Psoas muscle (tissue), 7 donors: ENCODE measurements at regions not wholly inside any gene's neighbourhood (a gene's known extent, or its start where the extent isn't known, plus 50 kb on each side); places are given as distances from the start of the nearest gene placed in this dataset.

Experiments used
- ATAC-seq, 4 donors: fragments of 200-7000 bp; cut with Tn5 transposase; one replicate each; pipeline ENCODE4 v1.9.1; 2020; ENCODE audit warnings: moderate library complexity in 3 of 4, mild to moderate bottlenecking in 2 of 4
- DNase-seq, 2 donors: peaks; one replicate each; pipeline ENCODE4 v3.0.0-alpha.2; 2020
- H3K27ac ChIP-seq: fragments of 200-600 bp; one replicate; pipeline ENCODE4 v1.8.0; 2022
- H3K27me3 ChIP-seq, 3 donors: fragments of 200-600 bp in 1 of 3; one replicate each; pipeline versions ENCODE4 v1.6.1 to v1.8.0; 2013 to 2022; ENCODE audit warnings: low read length in 2 of 3, mild to moderate bottlenecking in 2 of 3, moderate library complexity in 1 of 3; ENCODE audit not compliant: insufficient read depth in 3 of 3
- H3K36me3 ChIP-seq, 2 donors: fragments of 200-600 bp in 1 of 2; one replicate each; pipeline versions ENCODE4 v1.6.1 to v1.8.0; 2013 to 2022; ENCODE audit warnings: low read depth in 1 of 2, mild to moderate bottlenecking in 1 of 2, moderate library complexity in 1 of 2; ENCODE audit not compliant: insufficient read depth in 1 of 2
- H3K4me1 ChIP-seq: fragments of 200-600 bp; one replicate; pipeline ENCODE4 v1.8.0; 2022
- H3K4me3 ChIP-seq: fragments of 200-600 bp; one replicate; pipeline ENCODE4 v1.8.0; 2022; ENCODE audit warnings: mild to moderate bottlenecking
- H3K9me3 ChIP-seq: fragments of 200-600 bp; one replicate; pipeline ENCODE4 v1.8.0; 2022
- CTCF ChIP-seq: fragments of 200-600 bp; IDR thresholded peaks from one replicate; pipeline ENCODE4 v1.8.0; 2022; ENCODE audit warnings: antibody characterized with exemption
- WGBS, 3 donors: extraction: QIAGEN DNeasy Blood & Tissue Kit; methylation state at CpG; one replicate each; pipeline versions ENCODE4 v1.1.6 to v1.1.7; 2013; 5-methylcytosine and 5-hydroxymethylcytosine counted together
- intact Hi-C, 2 donors: fragments of 100-400 bp; cut with DNase I; formaldehyde crosslinking; loops; one replicate each; pipeline versions ENCODE4 v1.11.0 to v1.14.2; 2022
- donor health status: healthy with polysubstance abuse.
- donor health status: DM: no; HTN: no; CAD: no; lungs with moderate emphysema.
- donor health status: Bipolar disorder and iron deficiency.
- donor health status: healthy.
- donor health status: DM: yes; HTN: yes; CAD: no.
- donor health status: DM: no; HTN: no; CAD: no.
- donor health status: DM: yes; HTN: yes; CAD: no.

GRCh38 chr7:53699215-53699837, 663.9 kb downstream of the POM121L12 start:
- H3K36me3 ChIP-seq: no peaks in the 10 kb centered on the region
- intact Hi-C loops: no loop called here
- no peak for ATAC-seq

GRCh38 chr7:53719122-53719521, 683.7 kb downstream of the POM121L12 start:
- H3K9me3 ChIP-seq: no peaks in the 10 kb centered on the region
- no peak overlapping the region for H3K27ac ChIP-seq
- no peak overlapping the region for H3K4me3 ChIP-seq
- no peaks in the 10 kb centered on the region for H3K27me3 ChIP-seq
- TF ChIP-seq CTCF: no peak
- DNase-seq (no peak), ATAC-seq (no peak)
- intact Hi-C loops: no loop called here
- H3K4me1 ChIP-seq: no peaks in the 10 kb centered on the region
- H3K36me3 ChIP-seq: no peaks in the 10 kb centered on the region
- WGBS, 3 donors: 81 to 85% (median 84%) methylated on average over 3 of the region's 3 CpGs

More at GRCh38 chr7:53699215-53699837, 663.9 kb downstream of the POM121L12 start:
- Histone ChIP-seq H3K4me3 (no peak overlapping the region), H3K4me1 (no peaks in the 10 kb centered on the region), H3K27ac (no peak overlapping the region), H3K27me3 (no peaks in the 10 kb centered on the region), H3K9me3 (no peaks in the 10 kb centered on the region)
- 91 to 96% (median 94%) methylated on average over 5 of the region's 5 CpGs for WGBS, 3 donors
- no peak for TF ChIP-seq CTCF
- no peak for DNase-seq

DNA sequence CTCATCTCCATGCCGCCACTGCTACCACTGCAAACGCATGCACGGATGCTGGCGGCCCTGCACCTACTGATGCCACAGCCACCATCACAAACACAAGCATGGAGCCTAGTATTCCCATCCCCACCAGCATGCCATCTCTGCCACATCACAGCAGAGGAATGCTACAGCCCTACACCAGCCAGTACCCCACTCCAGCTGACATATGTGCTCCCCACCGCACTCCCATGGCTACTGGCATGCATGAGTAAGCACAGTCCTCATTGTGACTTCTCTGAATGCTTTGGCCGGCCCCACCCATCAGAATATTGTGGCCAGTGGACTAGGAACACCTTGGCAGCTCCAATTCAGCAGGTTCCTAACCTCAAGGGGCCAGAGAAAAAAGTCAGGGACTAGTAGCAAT, 705.5 kb downstream of the POM121L12 start:
- Histone ChIP-seq H3K4me3 (no peak overlapping the region), H3K4me1 (no peaks in the 10 kb centered on the region), H3K27ac (no peak overlapping the region), H3K27me3 (no peaks in the 10 kb centered on the region), H3K36me3 (no peaks in the 10 kb centered on the region), H3K9me3 (no peaks in the 10 kb centered on the region)
- ATAC-seq (no peak), DNase-seq (no peak)
- intact Hi-C loops: no loop called here
- no peak for TF ChIP-seq CTCF
- WGBS, 3 donors: 89 to 92% (median 90%) methylated on average over 6 of the region's 6 CpGs

DNA sequence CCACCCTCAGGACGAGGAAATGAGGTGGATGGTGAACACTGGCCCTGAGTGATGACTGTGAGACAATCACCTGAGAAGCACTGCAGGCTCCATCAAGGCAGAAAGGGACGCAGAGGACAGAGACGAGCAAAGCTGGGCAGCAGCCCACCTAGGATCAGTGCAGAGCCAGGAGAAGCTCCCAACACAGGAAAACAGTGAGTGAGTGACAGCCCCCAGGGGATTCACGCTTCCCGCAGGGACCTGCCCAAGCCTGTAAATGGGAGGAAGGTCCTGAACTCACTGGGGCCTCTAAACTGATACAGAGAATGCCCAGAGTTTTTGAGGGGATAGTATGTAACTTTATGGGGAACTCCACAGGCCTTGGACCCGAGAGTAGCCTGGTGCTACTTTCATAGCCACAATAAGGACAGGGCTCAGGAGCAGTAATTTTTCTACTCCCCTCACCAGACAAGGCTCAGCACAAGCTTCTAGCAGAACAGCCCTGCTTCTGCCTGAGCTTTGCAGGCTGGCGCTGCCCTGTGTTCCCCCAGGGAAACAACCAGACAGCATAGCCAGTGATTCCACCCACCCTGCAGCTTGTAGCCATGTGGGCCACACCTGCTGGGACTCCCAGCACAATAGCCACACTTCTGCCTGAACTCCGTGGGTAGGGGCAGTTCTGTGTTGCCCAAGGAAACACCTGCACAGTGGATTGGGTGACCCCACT, 708.4 kb downstream of the POM121L12 start:
- Histone ChIP-seq H3K4me3 (no peak overlapping the region), H3K4me1 (no peaks in the 10 kb centered on the region), H3K9me3 (peaks cover 7% of the 10 kb centered on the region), H3K27me3 (no peaks in the 10 kb centered on the region), H3K36me3 (no peaks in the 10 kb centered on the region), H3K27ac (no peak overlapping the region)
- DNase-seq (no peak), ATAC-seq (no peak)
- intact Hi-C loops: no loop called here
- WGBS, 3 donors: 58 to 72% (median 67%) methylated on average over 8 of the region's 8 CpGs
- no peak for TF ChIP-seq CTCF
